ENCODE measurements at regions not wholly inside any gene's neighbourhood (a gene's known extent, or its start where the extent isn't known, plus 50 kb on each side); places are given as distances from the start of the nearest gene placed in this dataset.

DNA sequence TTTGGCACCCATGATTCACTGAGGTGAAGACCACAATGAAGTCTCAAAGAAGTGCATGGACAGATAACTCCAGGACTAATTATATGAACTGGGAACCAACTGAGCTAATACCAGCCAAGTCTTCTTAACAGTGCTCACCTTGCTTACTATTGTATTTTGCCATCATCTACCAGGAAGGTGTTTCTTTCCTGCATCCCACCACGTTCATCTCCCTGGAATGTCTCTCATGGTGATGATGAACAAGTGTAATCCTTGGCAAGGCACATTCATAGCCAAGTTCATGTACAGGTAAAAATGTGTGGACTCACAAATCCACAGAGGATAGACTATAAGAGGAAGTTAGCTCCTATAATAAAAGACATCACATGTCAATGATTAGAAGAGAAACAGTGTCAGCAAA lies 489.1 kb downstream of the SMARCA1 start:
- DNase-seq (no peak), ATAC-seq (no peak)
- no peaks in the 10 kb centered on the region for H3K9me3 ChIP-seq
- intact Hi-C loops (cut with DNase I; ENCODE audit: low total_unique reads), result no loop called here
- no peaks in the 10 kb centered on the region for H3K4me1 ChIP-seq
- H3K27me3 ChIP-seq, result no peaks in the 10 kb centered on the region
- no peaks in the 10 kb centered on the region for H3K36me3 ChIP-seq
- no peak for TF ChIP-seq POLR2A (IDR thresholded peaks at IDR 0.05)
- TF ChIP-seq, protein P1, sequence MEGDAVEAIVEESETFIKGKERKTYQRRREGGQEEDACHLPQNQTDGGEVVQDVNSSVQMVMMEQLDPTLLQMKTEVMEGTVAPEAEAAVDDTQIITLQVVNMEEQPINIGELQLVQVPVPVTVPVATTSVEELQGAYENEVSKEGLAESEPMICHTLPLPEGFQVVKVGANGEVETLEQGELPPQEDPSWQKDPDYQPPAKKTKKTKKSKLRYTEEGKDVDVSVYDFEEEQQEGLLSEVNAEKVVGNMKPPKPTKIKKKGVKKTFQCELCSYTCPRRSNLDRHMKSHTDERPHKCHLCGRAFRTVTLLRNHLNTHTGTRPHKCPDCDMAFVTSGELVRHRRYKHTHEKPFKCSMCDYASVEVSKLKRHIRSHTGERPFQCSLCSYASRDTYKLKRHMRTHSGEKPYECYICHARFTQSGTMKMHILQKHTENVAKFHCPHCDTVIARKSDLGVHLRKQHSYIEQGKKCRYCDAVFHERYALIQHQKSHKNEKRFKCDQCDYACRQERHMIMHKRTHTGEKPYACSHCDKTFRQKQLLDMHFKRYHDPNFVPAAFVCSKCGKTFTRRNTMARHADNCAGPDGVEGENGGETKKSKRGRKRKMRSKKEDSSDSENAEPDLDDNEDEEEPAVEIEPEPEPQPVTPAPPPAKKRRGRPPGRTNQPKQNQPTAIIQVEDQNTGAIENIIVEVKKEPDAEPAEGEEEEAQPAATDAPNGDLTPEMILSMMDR (IDR thresholded peaks at IDR 0.05 in 4 of 5, conservative IDR thresholded peaks at IDR 0.05 in 1 of 5), result no peak
- H3K4me3 ChIP-seq, result no peak overlapping the region
- in situ Hi-C loops (cut with MboI; ENCODE audit: low sequenced_read_pairs in 4 of 4), result no loop called here
- H3K27ac ChIP-seq, result no peak overlapping the region

DNA sequence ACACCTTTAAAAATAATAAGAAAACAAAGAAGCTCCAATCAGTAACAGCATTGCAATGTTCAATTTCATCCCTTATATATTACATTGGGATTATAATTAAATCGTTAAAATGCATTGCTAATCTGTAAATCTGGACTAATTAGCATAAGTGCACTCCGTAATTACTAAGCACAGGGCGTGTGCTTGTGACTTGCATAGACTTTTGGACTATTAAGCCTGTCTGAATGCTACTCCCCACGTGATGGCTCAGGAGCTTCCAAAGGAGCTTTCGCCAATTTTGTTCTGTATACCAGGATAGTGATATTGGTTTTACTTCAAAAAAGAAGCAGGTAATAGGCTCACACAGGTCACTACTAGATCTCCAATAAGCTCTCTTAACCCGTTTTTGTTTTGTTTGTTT lies 497.1 kb downstream of the SMARCA1 start:
- H3K4me1 ChIP-seq, result no peaks in the 10 kb centered on the region

DNA sequence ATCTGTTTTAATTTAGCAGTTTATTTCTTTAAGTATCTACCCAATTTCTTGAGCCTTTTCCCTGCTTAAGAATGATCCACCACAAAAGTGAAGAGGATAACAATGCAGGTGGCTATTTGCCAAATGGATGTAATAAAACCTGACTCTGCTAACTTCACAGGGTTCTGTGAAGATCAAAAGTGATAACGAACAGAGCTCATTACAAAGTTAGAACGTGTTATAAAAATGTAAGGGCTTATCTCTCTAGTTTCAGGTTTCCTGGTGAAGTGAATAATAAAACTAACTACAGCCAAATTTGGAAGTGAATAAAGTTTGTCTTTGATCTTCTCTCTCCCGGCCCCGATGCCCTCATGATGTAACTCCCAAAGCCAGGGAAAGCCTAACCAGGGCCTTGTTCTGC lies 497.9 kb downstream of the SMARCA1 start:
- no peak for ATAC-seq
- no peak for DNase-seq
- no peak overlapping the region for H3K27ac ChIP-seq
- H3K4me1 ChIP-seq, result no peaks in the 10 kb centered on the region
- in situ Hi-C loops (cut with MboI; ENCODE audit: low sequenced_read_pairs in 4 of 4), result no loop called here
- no peak for TF ChIP-seq POLR2A (IDR thresholded peaks at IDR 0.05)
- TF ChIP-seq, protein P1 (IDR thresholded peaks at IDR 0.05 in 4 of 5, conservative IDR thresholded peaks at IDR 0.05 in 1 of 5), result no peak
- no peak overlapping the region for H3K4me3 ChIP-seq
- H3K36me3 ChIP-seq, result no peaks in the 10 kb centered on the region
- H3K9me3 ChIP-seq, result no peaks in the 10 kb centered on the region
- H3K27me3 ChIP-seq, result no peaks in the 10 kb centered on the region
- intact Hi-C loops (cut with DNase I; ENCODE audit: low total_unique reads), result no loop called here

More for the DNA sequence above, 497.1 kb downstream of the SMARCA1 start:
- no peak for TF ChIP-seq POLR2A (IDR thresholded peaks at IDR 0.05)
- TF ChIP-seq, protein P1 (IDR thresholded peaks at IDR 0.05 in 4 of 5, conservative IDR thresholded peaks at IDR 0.05 in 1 of 5), result no peak
- intact Hi-C loops (cut with DNase I; ENCODE audit: low total_unique reads), result no loop called here
- in situ Hi-C loops (cut with MboI; ENCODE audit: low sequenced_read_pairs in 4 of 4), result no loop called here
- H3K4me3 ChIP-seq, result no peak overlapping the region
- no peak for DNase-seq
- H3K27me3 ChIP-seq, result no peaks in the 10 kb centered on the region
- no peak overlapping the region for H3K27ac ChIP-seq
- no peaks in the 10 kb centered on the region for H3K9me3 ChIP-seq
- H3K36me3 ChIP-seq, result no peaks in the 10 kb centered on the region
- no peak for ATAC-seq

DNA sequence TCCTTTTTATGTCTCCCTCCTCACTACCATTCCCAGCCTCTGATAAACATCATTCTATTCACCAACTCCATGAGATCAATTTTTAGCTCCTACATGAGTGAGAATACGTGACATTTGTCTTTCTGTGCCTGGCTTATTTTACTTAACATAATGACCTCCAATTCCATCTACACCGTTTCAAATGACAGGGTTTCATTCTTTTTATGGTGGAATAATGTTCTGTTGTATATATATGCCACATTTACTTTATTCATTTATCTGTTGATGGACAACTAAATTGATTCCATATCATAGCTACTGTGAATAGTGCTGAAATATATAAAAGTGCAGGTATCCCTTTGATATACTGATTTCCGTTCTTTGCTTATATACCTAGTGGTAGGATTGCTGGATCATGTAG lies 503.9 kb downstream of the SMARCA1 start:
- Histone ChIP-seq H3K27me3 (no peaks in the 10 kb centered on the region), H3K36me3 (no peaks in the 10 kb centered on the region), H3K9me3 (no peaks in the 10 kb centered on the region), H3K4me1 (no peaks in the 10 kb centered on the region), H3K27ac (no peak overlapping the region), H3K4me3 (no peak overlapping the region)
- TF ChIP-seq, protein P1 (IDR thresholded peaks at IDR 0.05 in 4 of 5, conservative IDR thresholded peaks at IDR 0.05 in 1 of 5), result no peak
- TF ChIP-seq POLR2A (IDR thresholded peaks at IDR 0.05), result no peak
- in situ Hi-C loops (cut with MboI; ENCODE audit: low sequenced_read_pairs in 4 of 4) (loop anchor here in 1 of 4 donors (25.0 kb wide), 1 partner anchor 107 kb away; no protein-coding TSS in a partner anchor), intact Hi-C loops (cut with DNase I; ENCODE audit: low total_unique reads) (no loop called here)
- no peak for DNase-seq
- no peak for ATAC-seq

DNA sequence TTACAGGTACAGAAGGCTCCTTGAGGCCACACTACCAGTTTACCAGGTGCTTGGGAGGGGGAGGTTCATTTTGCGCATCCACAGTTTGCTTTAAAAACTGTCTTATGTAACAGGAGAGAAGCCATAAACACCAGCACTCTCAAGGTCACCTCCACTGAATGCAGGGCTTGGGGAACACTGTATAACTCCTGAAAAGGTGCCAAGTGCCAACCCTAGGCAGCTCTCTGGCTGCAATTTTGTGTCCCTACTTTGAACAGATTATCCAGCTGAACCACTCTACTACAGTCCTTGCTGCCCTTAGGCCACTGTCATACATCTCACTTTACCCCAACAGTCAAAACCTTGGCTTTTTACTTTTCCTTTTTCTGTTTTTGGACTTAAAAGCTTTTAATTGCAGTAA lies 507.9 kb downstream of the SMARCA1 start:
- intact Hi-C loops (cut with DNase I; ENCODE audit: low total_unique reads) (no loop called here), in situ Hi-C loops (cut with MboI; ENCODE audit: low sequenced_read_pairs in 4 of 4) (loop anchor here in 1 of 4 donors (25.0 kb wide), 1 partner anchor 103 kb away; no protein-coding TSS in a partner anchor)
- ATAC-seq, result no peak
- Histone ChIP-seq H3K27ac (no peak overlapping the region), H3K27me3 (no peaks in the 10 kb centered on the region), H3K4me3 (no peak overlapping the region), H3K4me1 (no peaks in the 10 kb centered on the region), H3K9me3 (no peaks in the 10 kb centered on the region), H3K36me3 (no peaks in the 10 kb centered on the region)
- TF ChIP-seq, protein P1 (IDR thresholded peaks at IDR 0.05 in 4 of 5, conservative IDR thresholded peaks at IDR 0.05 in 1 of 5), result no peak
- TF ChIP-seq POLR2A (IDR thresholded peaks at IDR 0.05), result no peak
- no peak for DNase-seq
